H9 (cell line): ENCODE measurements at regions not wholly inside any gene's neighbourhood (a gene's known extent, or its start where the extent isn't known, plus 50 kb on each side); places are given as distances from the start of the nearest gene placed in this dataset.
A peak's percentile ranks its signal among the peaks of the same experiment; 100 is the strongest.

Source experiments
- DNase-seq: peaks from one replicate; pipeline ENCODE4 v3.0.0-alpha.2; 2017
- H2AFZ ChIP-seq: one replicate; pipeline ENCODE4 v1.6.1; 2013; ENCODE audit warnings: mild to moderate bottlenecking, low read length, control low read depth, moderate library complexity
- H2AK5ac ChIP-seq: 2 replicates; pipeline ENCODE4 v1.6.1; 2013; ENCODE audit warnings: low read length, control low read depth, mixed read lengths; ENCODE audit not compliant: insufficient read length
- H2BK120ac ChIP-seq: one replicate; pipeline ENCODE4 v1.6.1; 2013; ENCODE audit warnings: low read depth, mild to moderate bottlenecking, low read length, control low read depth, inconsistent platforms; ENCODE audit not compliant: poor library complexity, severe bottlenecking
- H2BK12ac ChIP-seq: 2 replicates; pipeline ENCODE4 v1.6.1; 2013; ENCODE audit warnings: low read length, control low read depth, mixed read lengths, low read depth; ENCODE audit not compliant: insufficient read length
- H2BK15ac ChIP-seq: 2 replicates; pipeline ENCODE4 v1.6.1; 2013; ENCODE audit warnings: low read depth, low read length, control low read depth
- H2BK20ac ChIP-seq: one replicate; pipeline ENCODE4 v1.6.1; 2013; ENCODE audit warnings: low read depth, mild to moderate bottlenecking, low read length, control low read depth, inconsistent platforms; ENCODE audit not compliant: poor library complexity, severe bottlenecking
- H2BK5ac ChIP-seq: 2 replicates; pipeline ENCODE4 v1.6.1; 2013; ENCODE audit warnings: low read length, control low read depth, mixed read lengths; ENCODE audit not compliant: insufficient read length
- H3K14ac ChIP-seq: 2 replicates; pipeline ENCODE4 v1.6.1; 2013; ENCODE audit warnings: low read length, control low read depth; ENCODE audit not compliant: insufficient read depth
- H3K18ac ChIP-seq: 2 replicates; pipeline ENCODE4 v1.6.1; 2013; ENCODE audit warnings: low read depth, mild to moderate bottlenecking, mixed read lengths, low read length, control low read depth; ENCODE audit not compliant: insufficient read length
- H3K23ac ChIP-seq: 2 replicates; pipeline ENCODE4 v1.6.1; 2013; ENCODE audit warnings: low read length, control low read depth, mixed read lengths, low read depth; ENCODE audit not compliant: insufficient read length
- H3K23me2 ChIP-seq: 2 replicates; pipeline ENCODE4 v1.6.1; 2013; ENCODE audit warnings: low read depth, mild to moderate bottlenecking, mixed read lengths, low read length, control low read depth; ENCODE audit not compliant: insufficient read length, poor library complexity, severe bottlenecking
- H3K27ac ChIP-seq: 2 replicates; pipeline ENCODE4 v1.5.1; 2013; ENCODE audit warnings: low read length, control low read depth, mixed read lengths, low read depth; ENCODE audit not compliant: insufficient read length
- H3K27me3 ChIP-seq: 2 replicates; pipeline ENCODE4 v1.6.1; 2013; ENCODE audit warnings: low read length, control low read depth, inconsistent platforms; ENCODE audit not compliant: insufficient read depth
- H3K4ac ChIP-seq: 2 replicates; pipeline ENCODE4 v1.6.1; 2013; ENCODE audit warnings: low read depth, mild to moderate bottlenecking, control low read depth, inconsistent platforms, low read length, moderate library complexity
- H3K4me1 ChIP-seq: 2 replicates; pipeline ENCODE4 v1.6.1; 2013; ENCODE audit warnings: low read length, control low read depth, inconsistent platforms; ENCODE audit not compliant: insufficient read depth
- H3K4me2 ChIP-seq: 2 replicates; pipeline ENCODE4 v1.6.1; 2013; ENCODE audit warnings: low read length, control low read depth, mixed read lengths; ENCODE audit not compliant: insufficient read length, insufficient read depth
- H3K56ac ChIP-seq: 2 replicates; pipeline ENCODE4 v1.6.1; 2013; ENCODE audit warnings: low read depth, mild to moderate bottlenecking, mixed read lengths, low read length, control low read depth; ENCODE audit not compliant: insufficient read length
- H3K79me1 ChIP-seq: 2 replicates; pipeline ENCODE4 v1.6.1; 2013; ENCODE audit warnings: low read depth, mild to moderate bottlenecking, moderate library complexity, low read length, control low read depth, inconsistent platforms; ENCODE audit not compliant: insufficient read depth, poor library complexity, severe bottlenecking
- H3K79me2 ChIP-seq: 2 replicates; pipeline ENCODE4 v1.6.1; 2013; ENCODE audit warnings: low read length, control low read depth, inconsistent platforms; ENCODE audit not compliant: insufficient read depth
- H3K9ac ChIP-seq: 2 replicates; pipeline ENCODE4 v1.6.1; 2013; ENCODE audit warnings: low read length, control low read depth, mixed read lengths; ENCODE audit not compliant: insufficient read length; ENCODE audit errors: extremely low read depth
- H3K9me3 ChIP-seq: one replicate; pipeline ENCODE4 v1.6.1; 2013; ENCODE audit warnings: low read depth, low read length, inconsistent platforms; ENCODE audit not compliant: control insufficient read depth
- H3T11ph ChIP-seq: one replicate; pipeline ENCODE4 v1.6.1; 2013; ENCODE audit warnings: mild to moderate bottlenecking, low read length, control low read depth, inconsistent platforms
- H4K20me1 ChIP-seq: one replicate; pipeline ENCODE4 v1.6.1; 2013; ENCODE audit not compliant: control insufficient read depth, insufficient read length, insufficient read depth
- H4K5ac ChIP-seq: 2 replicates; pipeline ENCODE4 v1.6.1; 2013; ENCODE audit warnings: low read depth, mild to moderate bottlenecking, mixed read lengths, low read length, control low read depth; ENCODE audit not compliant: insufficient read length
- H4K8ac ChIP-seq: replicated peaks from 2 replicates; pipeline ENCODE4 v1.6.1; 2013; ENCODE audit warnings: low read length, control low read depth, mixed read lengths, low read depth; ENCODE audit not compliant: insufficient read length
- H4K91ac ChIP-seq: 2 replicates; pipeline ENCODE4 v1.6.1; 2013; ENCODE audit warnings: low read depth, mild to moderate bottlenecking, moderate library complexity, mixed read lengths, low read length, control low read depth; ENCODE audit not compliant: insufficient read length
- H3K27ac Mint-ChIP-seq, 3 experiments: 2 replicates in 2 of 3; 3 replicates in 1 of 3; pipeline ENCODE4 v1.8.0; 2020 to 2021; ENCODE audit warnings: mixed read lengths in 3 of 3, mild to moderate bottlenecking in 1 of 3, moderate library complexity in 1 of 3
- H3K27me3 Mint-ChIP-seq: 2 replicates; pipeline ENCODE4 v1.8.0; 2021; ENCODE audit warnings: low read depth, mild to moderate bottlenecking, moderate library complexity, mixed read lengths
- H3K36me3 Mint-ChIP-seq, 3 experiments: 2 replicates in 2 of 3; 3 replicates in 1 of 3; pipeline ENCODE4 v1.8.0; 2020 to 2021; ENCODE audit warnings: low read depth in 3 of 3, mixed read lengths in 3 of 3; ENCODE audit not compliant: insufficient read depth in 1 of 3
- H3K4me1 Mint-ChIP-seq, 2 experiments: 2 replicates each; pipeline ENCODE4 v1.8.0; 2020; ENCODE audit warnings: mixed read lengths in 2 of 2
- H3K4me3 Mint-ChIP-seq, 2 experiments: 2 replicates in 1 of 2; 3 replicates in 1 of 2; pipeline ENCODE4 v1.8.0; 2020 to 2021; ENCODE audit warnings: mild to moderate bottlenecking in 2 of 2, mixed read lengths in 2 of 2, moderate library complexity in 1 of 2
- H3K9me3 Mint-ChIP-seq, 2 experiments: 2 replicates in 1 of 2; 3 replicates in 1 of 2; pipeline ENCODE4 v1.8.0; 2020; ENCODE audit warnings: mild to moderate bottlenecking in 2 of 2, mixed read lengths in 2 of 2, moderate library complexity in 1 of 2
- whole genome bisulfite sequencing: extraction: QIAGEN DNeasy Blood & Tissue Kit; methylation state at CpG from one replicate; pipeline ENCODE4 v1.1.7; 2013; ENCODE audit warnings: missing lambda C conversion rate, low lambda C conversion rate, mixed read lengths; ENCODE audit not compliant: insufficient read length; ENCODE audit errors: extremely low coverage; 5-methylcytosine and 5-hydroxymethylcytosine counted together
- TF ChIP-seq, protein P1 (sequence below): fragments of 200-600 bp; sonication (generic); conservative IDR thresholded peaks from 3 replicates; pipeline ENCODE4 v1.8.0; 2021; ENCODE audit warnings: antibody characterized with exemption, mild to moderate bottlenecking

DNA sequence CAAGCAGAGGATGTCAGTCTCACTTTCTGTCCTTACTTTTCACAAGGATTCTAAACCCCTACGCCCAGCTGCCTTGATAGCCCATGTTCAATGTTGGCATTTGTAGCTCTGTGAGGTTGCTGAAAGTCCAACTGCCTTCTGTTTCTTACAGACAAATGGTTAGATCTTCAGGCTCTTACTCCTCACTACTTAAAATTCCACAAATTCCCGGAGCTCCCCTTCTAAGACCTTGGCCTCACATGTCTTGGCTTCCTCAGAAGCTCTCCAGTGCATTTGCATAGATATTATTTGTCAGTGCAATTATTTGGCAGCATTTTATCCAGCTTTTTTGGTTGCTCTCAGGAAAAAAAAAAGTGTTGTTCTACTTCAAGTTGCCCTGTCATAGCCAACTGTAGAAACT lies 453.7 kb upstream of the CELF4 start:
- H3K9me3 ChIP-seq: no peaks in the 10 kb centered on the region
- H3K23me2 ChIP-seq: no peaks in the 10 kb centered on the region
- no peaks in the 10 kb centered on the region; the same call in 1 of the 2 replicates for H3K27me3 Mint-ChIP-seq
- H2BK15ac ChIP-seq: no peak overlapping the region
- H3K18ac ChIP-seq: no peak overlapping the region
- H3K4ac ChIP-seq: no peak overlapping the region
- no peak overlapping the region for H4K91ac ChIP-seq
- no CpG with 5 or more reads among the region's 2 CpGs for WGBS
- H4K20me1 ChIP-seq: no peaks in the 10 kb centered on the region
- H2BK120ac ChIP-seq: no peak overlapping the region
- H3K23ac ChIP-seq: no peak overlapping the region
- H4K8ac ChIP-seq: no peak overlapping the region
- no peak for DNase-seq
- no peak overlapping the region for H3K4me3 Mint-ChIP-seq
- H2AK5ac ChIP-seq: no peak overlapping the region
- H3K27me3 ChIP-seq: no peaks in the 10 kb centered on the region
- H2BK5ac ChIP-seq: no peak overlapping the region
- H3K27ac ChIP-seq: no peak overlapping the region
- H3T11ph ChIP-seq: no peak overlapping the region
- no peak overlapping the region for H3K14ac ChIP-seq
- H3K79me2 ChIP-seq: no peaks in the 10 kb centered on the region
- 0 out of 7 replicates have a peak, but pooled peaks cover 0 to 10% (median 0%) of the 10 kb centered on the region in 3 experiments for H3K36me3 Mint-ChIP-seq
- no peak overlapping the region for H2BK20ac ChIP-seq
- H2AFZ ChIP-seq: no peak overlapping the region
- no peak overlapping the region for H3K4me2 ChIP-seq
- H3K79me1 ChIP-seq: no peaks in the 10 kb centered on the region
- no peak overlapping the region for H3K56ac ChIP-seq
- H2BK12ac ChIP-seq: no peak overlapping the region
- TF ChIP-seq, protein P1, sequence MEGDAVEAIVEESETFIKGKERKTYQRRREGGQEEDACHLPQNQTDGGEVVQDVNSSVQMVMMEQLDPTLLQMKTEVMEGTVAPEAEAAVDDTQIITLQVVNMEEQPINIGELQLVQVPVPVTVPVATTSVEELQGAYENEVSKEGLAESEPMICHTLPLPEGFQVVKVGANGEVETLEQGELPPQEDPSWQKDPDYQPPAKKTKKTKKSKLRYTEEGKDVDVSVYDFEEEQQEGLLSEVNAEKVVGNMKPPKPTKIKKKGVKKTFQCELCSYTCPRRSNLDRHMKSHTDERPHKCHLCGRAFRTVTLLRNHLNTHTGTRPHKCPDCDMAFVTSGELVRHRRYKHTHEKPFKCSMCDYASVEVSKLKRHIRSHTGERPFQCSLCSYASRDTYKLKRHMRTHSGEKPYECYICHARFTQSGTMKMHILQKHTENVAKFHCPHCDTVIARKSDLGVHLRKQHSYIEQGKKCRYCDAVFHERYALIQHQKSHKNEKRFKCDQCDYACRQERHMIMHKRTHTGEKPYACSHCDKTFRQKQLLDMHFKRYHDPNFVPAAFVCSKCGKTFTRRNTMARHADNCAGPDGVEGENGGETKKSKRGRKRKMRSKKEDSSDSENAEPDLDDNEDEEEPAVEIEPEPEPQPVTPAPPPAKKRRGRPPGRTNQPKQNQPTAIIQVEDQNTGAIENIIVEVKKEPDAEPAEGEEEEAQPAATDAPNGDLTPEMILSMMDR: no peak
- H3K4me1 ChIP-seq: peaks cover 4% of the 10 kb centered on the region
- H3K9ac ChIP-seq: no peak overlapping the region
- H3K27ac Mint-ChIP-seq: peak overlapping the region in 2 of 3 experiments; percentile 54 to 56; a peak in 3 of 7 replicates
- H4K5ac ChIP-seq: no peak overlapping the region
- H3K4me1 Mint-ChIP-seq: peaks cover 6 to 7% of the 10 kb centered on the region in 2 experiments
- peaks cover 4 to 9% of the 10 kb centered on the region in 2 experiments; a peak in 3 of 5 replicates for H3K9me3 Mint-ChIP-seq
